GM12878 (cell line): ENCODE measurements at regions not wholly inside any gene's neighbourhood (a gene's known extent, or its start where the extent isn't known, plus 50 kb on each side); places are given as distances from the start of the nearest gene placed in this dataset.

Experiments
- BMI1 ChIP-seq: fragments of 450-650 bp; IDR thresholded peaks from 2 replicates; pipeline ENCODE4 v1.6.1; 2016; ENCODE audit warnings: mild to moderate bottlenecking, moderate library complexity, borderline replicate concordance
- BRCA1 ChIP-seq: IDR thresholded peaks from 2 replicates; pipeline ENCODE4 v1.6.1; 2011; ENCODE audit warnings: low read depth, low read length, improper control_type of control experiment
- CREM ChIP-seq: IDR thresholded peaks from 2 replicates; pipeline ENCODE4 v1.6.1; 2014; ENCODE audit warnings: antibody characterized with exemption, low read depth
- HSF1 ChIP-seq: fragments of 150-350 bp; IDR thresholded peaks from 2 replicates; pipeline ENCODE4 v1.6.1; 2014; ENCODE audit warnings: mild to moderate bottlenecking, low read depth, low read length
- MEF2B ChIP-seq: fragments of 450-650 bp; IDR thresholded peaks from 2 replicates; pipeline ENCODE4 v1.6.1; 2018; ENCODE audit warnings: mild to moderate bottlenecking, moderate library complexity; ENCODE audit not compliant: partially characterized antibody, poor library complexity, severe bottlenecking
- MLLT1 ChIP-seq: fragments of 450-650 bp; IDR thresholded peaks from 2 replicates; pipeline ENCODE4 v1.6.1; 2016; ENCODE audit warnings: mild to moderate bottlenecking
- PML ChIP-seq: IDR thresholded peaks from 2 replicates; pipeline ENCODE4 v1.6.1; 2012; ENCODE audit warnings: low read length, inconsistent platforms
- RAD21 ChIP-seq: IDR thresholded peaks from 2 replicates; pipeline ENCODE4 v1.6.1; 2011; ENCODE audit warnings: mild to moderate bottlenecking, low read depth, low read length, moderate library complexity; ENCODE audit not compliant: insufficient read depth
- RB1 ChIP-seq: fragments of 450-650 bp; formaldehyde crosslinking; IDR thresholded peaks from 2 replicates; pipeline ENCODE4 v1.6.1; 2017; ENCODE audit warnings: mild to moderate bottlenecking, borderline replicate concordance
- USF1 ChIP-seq: IDR thresholded peaks from 2 replicates; pipeline ENCODE4 v1.6.1; 2011; ENCODE audit warnings: borderline replicate concordance, low read depth, mild to moderate bottlenecking, moderate library complexity, mixed read lengths, low read length; ENCODE audit not compliant: insufficient read depth; ENCODE audit errors: extremely low read length
- YBX1 ChIP-seq: fragments of 450-650 bp; IDR thresholded peaks from 2 replicates; pipeline ENCODE4 v1.6.1; 2016; ENCODE audit warnings: antibody characterized with exemption
- TF ChIP-seq, protein P1 (sequence below): fragments of 450-650 bp; conservative IDR thresholded peaks from 2 replicates; pipeline ENCODE4 v1.6.1; 2017; ENCODE audit warnings: mild to moderate bottlenecking, moderate library complexity

DNA sequence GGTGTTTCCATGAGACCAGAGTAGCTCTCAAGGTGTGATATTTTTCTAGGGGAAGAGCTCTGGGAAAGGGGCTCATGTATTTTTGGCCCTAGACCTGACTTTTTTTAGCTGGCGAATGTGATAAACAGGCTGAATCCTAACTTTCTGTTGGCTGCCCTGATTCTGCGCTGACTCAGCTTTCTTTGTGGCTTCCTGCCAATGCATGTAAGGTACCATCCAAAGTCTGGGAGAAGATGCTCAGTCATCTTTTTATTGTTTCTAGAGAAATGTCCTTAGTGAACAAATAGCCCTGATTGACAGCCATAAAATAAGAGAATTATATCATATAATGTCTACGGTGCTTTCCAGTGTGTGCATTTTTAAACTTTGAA lies 113.6 kb upstream of the MBNL2 start (continued):
- TF ChIP-seq MLLT1, result no peak
- no peak for TF ChIP-seq HSF1
- no peak for TF ChIP-seq RAD21
- TF ChIP-seq USF1, result no peak
- no peak for TF ChIP-seq BMI1
- TF ChIP-seq YBX1, result no peak
- TF ChIP-seq, protein P1, sequence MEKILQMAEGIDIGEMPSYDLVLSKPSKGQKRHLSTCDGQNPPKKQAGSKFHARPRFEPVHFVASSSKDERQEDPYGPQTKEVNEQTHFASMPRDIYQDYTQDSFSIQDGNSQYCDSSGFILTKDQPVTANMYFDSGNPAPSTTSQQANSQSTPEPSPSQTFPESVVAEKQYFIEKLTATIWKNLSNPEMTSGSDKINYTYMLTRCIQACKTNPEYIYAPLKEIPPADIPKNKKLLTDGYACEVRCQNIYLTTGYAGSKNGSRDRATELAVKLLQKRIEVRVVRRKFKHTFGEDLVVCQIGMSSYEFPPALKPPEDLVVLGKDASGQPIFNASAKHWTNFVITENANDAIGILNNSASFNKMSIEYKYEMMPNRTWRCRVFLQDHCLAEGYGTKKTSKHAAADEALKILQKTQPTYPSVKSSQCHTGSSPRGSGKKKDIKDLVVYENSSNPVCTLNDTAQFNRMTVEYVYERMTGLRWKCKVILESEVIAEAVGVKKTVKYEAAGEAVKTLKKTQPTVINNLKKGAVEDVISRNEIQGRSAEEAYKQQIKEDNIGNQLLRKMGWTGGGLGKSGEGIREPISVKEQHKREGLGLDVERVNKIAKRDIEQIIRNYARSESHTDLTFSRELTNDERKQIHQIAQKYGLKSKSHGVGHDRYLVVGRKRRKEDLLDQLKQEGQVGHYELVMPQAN, result no peak
- TF ChIP-seq BRCA1, result no peak
- TF ChIP-seq RB1, result no peak
- TF ChIP-seq CREM, result no peak
- TF ChIP-seq MEF2B, result no peak
- no peak for TF ChIP-seq PML
- TF ChIP-seq, all 136 proteins: peak for 0
